Hematopoietic multipotent progenitor cell treated with erythropoietin and hydrocortisone succinate and interleukin-3 and kit ligand, for 4 days (in vitro differentiated cells): ENCODE measurements at regions not wholly inside any gene's neighbourhood (a gene's known extent, or its start where the extent isn't known, plus 50 kb on each side); places are given as distances from the start of the nearest gene placed in this dataset.

ENCODE experiments used
- DNase-seq: peaks from one replicate; pipeline ENCODE4 v3.0.0-alpha.2; 2015

- no peak for DNase-seq
These were observed 61.8 kb upstream of the CALCR start for GRCh38 chr7:93636276-93636675.

GRCh38 chr7:93632371-93632770 is 57.8 kb upstream of the CALCR start:
- no peak for DNase-seq

- DNase-seq, result no peak
These were observed 54.8 kb upstream of the CALCR start for GRCh38 chr7:93629291-93629801.

DNA sequence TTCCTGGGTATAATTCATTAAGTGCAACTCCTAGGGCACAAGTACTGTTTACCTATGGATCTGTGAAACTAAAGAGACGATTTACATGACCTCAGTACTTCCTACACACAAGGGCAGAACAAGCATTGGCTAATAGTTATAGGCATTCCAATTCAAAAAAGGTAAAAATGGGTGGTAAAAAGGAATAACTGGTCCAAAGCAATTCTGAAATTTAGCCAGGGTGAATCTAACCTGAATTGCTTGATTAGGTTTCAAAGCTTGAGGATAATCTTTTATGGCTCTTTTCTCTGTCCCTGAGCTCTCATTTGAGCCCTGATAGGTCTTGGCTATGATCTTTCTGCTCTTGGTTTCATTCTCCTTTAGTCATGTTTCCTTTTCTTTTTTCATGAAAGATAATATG is 52.3 kb upstream of the CALCR start:
- no peak for DNase-seq
